ENCODE measurements at regions not wholly inside any gene's neighbourhood (a gene's known extent, or its start where the extent isn't known, plus 50 kb on each side); places are given as distances from the start of the nearest gene placed in this dataset.

GRCh38 chr6:14059791-14060436 lies 57.7 kb upstream of the CD83 start:
- no TSS peak for BruUV-seq (replicated peaks)
- ChIA-PET POLR2A (no interaction called here), CTCF (no interaction called here)
- Histone ChIP-seq H3K4me1 (no peaks in the 10 kb centered on the region), H3K4me3 (ENCODE audit: low read depth, low read length) (no peak overlapping the region), H3K36me3 (ENCODE audit: control insufficient read depth, insufficient read depth, low read length) (no peaks in the 10 kb centered on the region), H3K27me3 (replicated peaks; ENCODE audit: control insufficient read depth, insufficient read depth, low read length) (no peaks in the 10 kb centered on the region; the same call in 1 of the 2 replicates), H3K9me3 (no peaks in the 10 kb centered on the region)
- Mint-ChIP-seq H3K36me3 (ENCODE audit: insufficient read depth, unreplicated experiment) (no peaks in the 10 kb centered on the region), H3K27ac (ENCODE audit: unreplicated experiment) (no peak overlapping the region), H3K9me3 (ENCODE audit: unreplicated experiment) (peaks cover 9% of the 10 kb centered on the region), H3K4me3 (ENCODE audit: unreplicated experiment) (no peak overlapping the region), H3K27me3 (ENCODE audit: insufficient read depth, unreplicated experiment) (peaks cover 13% of the 10 kb centered on the region), H3K4me1 (ENCODE audit: low read depth, unreplicated experiment) (no peaks in the 10 kb centered on the region)
- no peak for DNase-seq
- intact Hi-C loops (cut with micrococcal nuclease; ENCODE audit: unreplicated experiment), result loop anchor here (10.0 kb wide), 1 partner anchor 435 kb away; no protein-coding TSS in a partner anchor
- no peak for TF ChIP-seq CTCF (IDR thresholded peaks at IDR 0.05; ENCODE audit: insufficient read depth in 1 of 2, low read depth in 1 of 2, low read length in 1 of 2, severe bottlenecking in 1 of 2, unreplicated experiment in 1 of 2)

GRCh38 chr6:14060971-14061370 lies 56.6 kb upstream of the CD83 start:
- no peaks in the 10 kb centered on the region for H3K9me3 ChIP-seq
- H3K36me3 ChIP-seq (ENCODE audit: control insufficient read depth, insufficient read depth, low read length), result no peaks in the 10 kb centered on the region
- H3K4me1 ChIP-seq, result no peaks in the 10 kb centered on the region
- no peaks in the 10 kb centered on the region; the same call in 1 of the 2 replicates for H3K27me3 ChIP-seq (replicated peaks; ENCODE audit: control insufficient read depth, insufficient read depth, low read length)
- H3K4me3 ChIP-seq (ENCODE audit: low read depth, low read length), result no peak overlapping the region
- Mint-ChIP-seq H3K4me3 (ENCODE audit: unreplicated experiment) (no peak overlapping the region), H3K27me3 (ENCODE audit: insufficient read depth, unreplicated experiment) (peaks cover 13% of the 10 kb centered on the region), H3K9me3 (ENCODE audit: unreplicated experiment) (peaks cover 9% of the 10 kb centered on the region), H3K36me3 (ENCODE audit: insufficient read depth, unreplicated experiment) (no peaks in the 10 kb centered on the region), H3K27ac (ENCODE audit: unreplicated experiment) (no peak overlapping the region), H3K4me1 (ENCODE audit: low read depth, unreplicated experiment) (no peaks in the 10 kb centered on the region)
- intact Hi-C loops (cut with micrococcal nuclease; ENCODE audit: unreplicated experiment), result loop anchor here (10.0 kb wide), 1 partner anchor 436 kb away; no protein-coding TSS in a partner anchor
- no peak for DNase-seq
- ChIA-PET POLR2A (no interaction called here), CTCF (no interaction called here)
- BruUV-seq (replicated peaks), result no TSS peak
- no peak for TF ChIP-seq CTCF (IDR thresholded peaks at IDR 0.05; ENCODE audit: insufficient read depth in 1 of 2, low read depth in 1 of 2, low read length in 1 of 2, severe bottlenecking in 1 of 2, unreplicated experiment in 1 of 2)

GRCh38 chr6:14061643-14062042 lies 55.9 kb upstream of the CD83 start:
- H3K4me3 ChIP-seq (ENCODE audit: low read depth, low read length), result no peak overlapping the region
- peaks cover 9% of the 10 kb centered on the region for H3K9me3 Mint-ChIP-seq (ENCODE audit: unreplicated experiment)
- intact Hi-C loops (cut with micrococcal nuclease; ENCODE audit: unreplicated experiment), result loop anchor here (10.0 kb wide), 1 partner anchor 437 kb away; no protein-coding TSS in a partner anchor
- no peaks in the 10 kb centered on the region for H3K36me3 ChIP-seq (ENCODE audit: control insufficient read depth, insufficient read depth, low read length)
- H3K4me1 Mint-ChIP-seq (ENCODE audit: low read depth, unreplicated experiment), result peaks cover 3% of the 10 kb centered on the region
- no peaks in the 10 kb centered on the region; the same call in 1 of the 2 replicates for H3K27me3 ChIP-seq (replicated peaks; ENCODE audit: control insufficient read depth, insufficient read depth, low read length)
- no peak for TF ChIP-seq CTCF (IDR thresholded peaks at IDR 0.05; ENCODE audit: insufficient read depth in 1 of 2, low read depth in 1 of 2, low read length in 1 of 2, severe bottlenecking in 1 of 2, unreplicated experiment in 1 of 2)
- H3K9me3 ChIP-seq, result no peaks in the 10 kb centered on the region
- no peaks in the 10 kb centered on the region for H3K4me1 ChIP-seq
- peaks cover 13% of the 10 kb centered on the region for H3K27me3 Mint-ChIP-seq (ENCODE audit: insufficient read depth, unreplicated experiment)
- DNase-seq, result no peak
- H3K27ac Mint-ChIP-seq (ENCODE audit: unreplicated experiment), result no peak overlapping the region
- no peak overlapping the region for H3K4me3 Mint-ChIP-seq (ENCODE audit: unreplicated experiment)
- CTCF ChIA-PET, result no interaction called here
- H3K36me3 Mint-ChIP-seq (ENCODE audit: insufficient read depth, unreplicated experiment), result no peaks in the 10 kb centered on the region
- BruUV-seq (replicated peaks), result no TSS peak
- POLR2A ChIA-PET, result no interaction called here

Data from Caco-2 (cell line).